ENCODE measurements at regions not wholly inside any gene's neighbourhood (a gene's known extent, or its start where the extent isn't known, plus 50 kb on each side); places are given as distances from the start of the nearest gene placed in this dataset.

DNA sequence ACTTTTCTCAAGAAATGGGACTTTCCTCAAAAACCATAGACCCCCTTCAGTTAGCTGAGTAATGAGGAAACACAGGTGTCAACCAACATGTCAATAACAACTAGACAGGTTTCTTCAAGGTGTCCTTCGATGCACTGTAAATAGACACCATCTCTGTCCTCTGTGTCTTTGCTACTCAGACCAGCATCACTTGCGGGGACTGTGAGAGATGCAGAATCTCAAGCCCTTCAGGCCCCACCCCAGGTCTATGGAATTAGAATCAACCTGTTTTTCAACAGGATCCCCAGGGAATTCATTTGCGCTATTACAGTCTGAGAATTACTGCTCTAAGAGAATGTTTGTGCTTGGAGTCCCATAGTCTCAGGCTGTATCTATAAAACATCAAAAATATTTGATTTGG lies 469.9 kb downstream of the COG6 start:
- TF ChIP-seq, protein P1, sequence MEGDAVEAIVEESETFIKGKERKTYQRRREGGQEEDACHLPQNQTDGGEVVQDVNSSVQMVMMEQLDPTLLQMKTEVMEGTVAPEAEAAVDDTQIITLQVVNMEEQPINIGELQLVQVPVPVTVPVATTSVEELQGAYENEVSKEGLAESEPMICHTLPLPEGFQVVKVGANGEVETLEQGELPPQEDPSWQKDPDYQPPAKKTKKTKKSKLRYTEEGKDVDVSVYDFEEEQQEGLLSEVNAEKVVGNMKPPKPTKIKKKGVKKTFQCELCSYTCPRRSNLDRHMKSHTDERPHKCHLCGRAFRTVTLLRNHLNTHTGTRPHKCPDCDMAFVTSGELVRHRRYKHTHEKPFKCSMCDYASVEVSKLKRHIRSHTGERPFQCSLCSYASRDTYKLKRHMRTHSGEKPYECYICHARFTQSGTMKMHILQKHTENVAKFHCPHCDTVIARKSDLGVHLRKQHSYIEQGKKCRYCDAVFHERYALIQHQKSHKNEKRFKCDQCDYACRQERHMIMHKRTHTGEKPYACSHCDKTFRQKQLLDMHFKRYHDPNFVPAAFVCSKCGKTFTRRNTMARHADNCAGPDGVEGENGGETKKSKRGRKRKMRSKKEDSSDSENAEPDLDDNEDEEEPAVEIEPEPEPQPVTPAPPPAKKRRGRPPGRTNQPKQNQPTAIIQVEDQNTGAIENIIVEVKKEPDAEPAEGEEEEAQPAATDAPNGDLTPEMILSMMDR (IDR thresholded peaks at IDR 0.05; ENCODE audit: low read depth, low read length) = no peak
- TF ChIP-seq, protein P2, sequence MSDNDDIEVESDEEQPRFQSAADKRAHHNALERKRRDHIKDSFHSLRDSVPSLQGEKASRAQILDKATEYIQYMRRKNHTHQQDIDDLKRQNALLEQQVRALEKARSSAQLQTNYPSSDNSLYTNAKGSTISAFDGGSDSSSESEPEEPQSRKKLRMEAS (IDR thresholded peaks at IDR 0.05; ENCODE audit: low read depth, low read length) = no peak
- no peak for TF ChIP-seq POLR2A (IDR thresholded peaks at IDR 0.05; ENCODE audit: extremely low read depth, insufficient read length)
- TF ChIP-seq MYC (IDR thresholded peaks at IDR 0.05; ENCODE audit: low read depth, low read length) = no peak

Data from NB4 (cell line).